Suprapubic skin (tissue), 4 donors: ENCODE measurements at regions not wholly inside any gene's neighbourhood (a gene's known extent, or its start where the extent isn't known, plus 50 kb on each side); places are given as distances from the start of the nearest gene placed in this dataset.

ENCODE experiments used
- DNase-seq, 2 donors: peaks; one replicate each; pipeline ENCODE4 v3.0.0-alpha.2; 2019; ENCODE audit warnings: low spot score in 2 of 2
- H3K27ac ChIP-seq: fragments of 200-600 bp; sonication (generic); one replicate; pipeline ENCODE4 v1.5.1; 2019
- H3K27me3 ChIP-seq: fragments of 200-600 bp; sonication (generic); one replicate; pipeline ENCODE4 v1.5.1; 2019
- H3K36me3 ChIP-seq: fragments of 200-600 bp; sonication (generic); one replicate; pipeline ENCODE4 v1.5.1; 2019
- H3K4me1 ChIP-seq: fragments of 200-600 bp; sonication (generic); one replicate; pipeline ENCODE4 v1.5.1; 2019
- H3K4me3 ChIP-seq: fragments of 200-600 bp; sonication (generic); one replicate; pipeline ENCODE4 v1.5.1; 2019; ENCODE audit warnings: mild to moderate bottlenecking
- H3K9me3 ChIP-seq: fragments of 200-600 bp; sonication (generic); one replicate; pipeline ENCODE4 v1.5.1; 2019
- EP300 ChIP-seq: sonication (generic); formaldehyde crosslinking; IDR thresholded peaks from one replicate; pipeline ENCODE4 v1.6.1; 2017; ENCODE audit warnings: antibody characterized with exemption
- POLR2A ChIP-seq, 2 donors: fragments of 450-650 bp; IDR thresholded peaks; one replicate each; pipeline ENCODE4 v1.6.1; 2017; ENCODE audit warnings: antibody characterized with exemption in 2 of 2, mild to moderate bottlenecking in 2 of 2, moderate library complexity in 2 of 2
- POLR2AphosphoS5 ChIP-seq, 3 donors: sonication (generic); formaldehyde crosslinking; IDR thresholded peaks; one replicate each; pipeline ENCODE4 v1.6.1; 2017; ENCODE audit warnings: antibody characterized with exemption in 3 of 3
- WGBS: methylation state at CpG from one replicate; pipeline ENCODE4 v1.1.5; 2018; 5-methylcytosine and 5-hydroxymethylcytosine counted together
- TF ChIP-seq, protein P1 (sequence below), 2 donors: fragments of 200-600 bp in 1 of 2; fragments of 450-650 bp in 1 of 2; sonication (generic) in 1 of 2; IDR thresholded peaks; one replicate each; pipeline ENCODE4 v1.5.1; 2016 to 2019; ENCODE audit warnings: antibody characterized with exemption in 2 of 2, mild to moderate bottlenecking in 1 of 2, moderate library complexity in 1 of 2

DNA sequence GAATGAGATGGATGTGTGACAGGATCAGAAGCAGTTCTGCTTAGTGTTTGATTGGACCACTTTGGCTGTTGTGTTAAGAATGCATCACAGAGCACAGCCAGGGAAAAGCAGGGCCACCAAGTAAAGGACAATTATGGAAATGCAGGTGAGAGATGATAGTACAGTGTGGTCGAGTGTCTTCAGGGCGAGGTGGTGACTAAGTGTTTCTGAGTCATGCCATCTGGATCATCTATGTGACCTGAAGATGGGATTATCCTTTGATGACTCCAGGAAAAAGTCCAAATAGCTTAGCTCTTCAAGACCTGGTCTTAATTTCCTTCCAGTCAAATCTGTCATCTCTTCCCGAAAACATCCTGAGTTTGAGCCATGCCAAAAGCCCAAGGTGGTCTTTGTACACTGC is 523.2 kb upstream of the IGFBP3 start:
- H3K27ac ChIP-seq = no peak overlapping the region
- TF ChIP-seq EP300 (no peak), POLR2A (IDR thresholded peaks at IDR 0.05) (no peak), POLR2AphosphoS5 (IDR thresholded peaks at IDR 0.05) (no peak)
- TF ChIP-seq, protein P1, sequence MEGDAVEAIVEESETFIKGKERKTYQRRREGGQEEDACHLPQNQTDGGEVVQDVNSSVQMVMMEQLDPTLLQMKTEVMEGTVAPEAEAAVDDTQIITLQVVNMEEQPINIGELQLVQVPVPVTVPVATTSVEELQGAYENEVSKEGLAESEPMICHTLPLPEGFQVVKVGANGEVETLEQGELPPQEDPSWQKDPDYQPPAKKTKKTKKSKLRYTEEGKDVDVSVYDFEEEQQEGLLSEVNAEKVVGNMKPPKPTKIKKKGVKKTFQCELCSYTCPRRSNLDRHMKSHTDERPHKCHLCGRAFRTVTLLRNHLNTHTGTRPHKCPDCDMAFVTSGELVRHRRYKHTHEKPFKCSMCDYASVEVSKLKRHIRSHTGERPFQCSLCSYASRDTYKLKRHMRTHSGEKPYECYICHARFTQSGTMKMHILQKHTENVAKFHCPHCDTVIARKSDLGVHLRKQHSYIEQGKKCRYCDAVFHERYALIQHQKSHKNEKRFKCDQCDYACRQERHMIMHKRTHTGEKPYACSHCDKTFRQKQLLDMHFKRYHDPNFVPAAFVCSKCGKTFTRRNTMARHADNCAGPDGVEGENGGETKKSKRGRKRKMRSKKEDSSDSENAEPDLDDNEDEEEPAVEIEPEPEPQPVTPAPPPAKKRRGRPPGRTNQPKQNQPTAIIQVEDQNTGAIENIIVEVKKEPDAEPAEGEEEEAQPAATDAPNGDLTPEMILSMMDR (IDR thresholded peaks at IDR 0.05) = no peak
- no peaks in the 10 kb centered on the region for H3K36me3 ChIP-seq
- DNase-seq = no peak
- no peaks in the 10 kb centered on the region for H3K4me1 ChIP-seq
- no peaks in the 10 kb centered on the region for H3K9me3 ChIP-seq
- H3K27me3 ChIP-seq = no peaks in the 10 kb centered on the region
- 67% methylated on average over 3 of the region's 3 CpGs for whole genome bisulfite sequencing
- H3K4me3 ChIP-seq = no peak overlapping the region

DNA sequence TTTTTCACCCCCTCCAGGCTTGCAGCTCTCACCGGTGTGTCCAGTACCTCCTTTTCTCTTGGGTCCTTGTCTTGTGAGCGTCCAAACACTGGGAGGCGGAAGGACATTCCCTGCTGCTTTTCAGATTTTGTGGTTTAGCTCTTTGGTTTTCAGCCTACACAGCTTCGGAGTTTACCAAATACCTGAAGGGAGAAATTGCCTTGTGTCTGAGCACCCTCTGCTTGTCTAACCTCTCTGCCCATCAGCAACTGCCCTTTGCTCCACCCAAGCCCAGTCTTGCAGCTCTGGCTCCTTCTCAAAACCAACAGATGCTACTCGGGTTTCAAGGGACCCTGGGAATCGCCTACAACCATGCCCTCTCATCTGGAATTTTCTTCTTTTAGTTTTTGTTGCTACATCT is 519.1 kb upstream of the IGFBP3 start:
- DNase-seq = no peak
- Histone ChIP-seq H3K4me3 (no peak overlapping the region), H3K4me1 (no peaks in the 10 kb centered on the region), H3K27ac (no peak overlapping the region), H3K9me3 (no peaks in the 10 kb centered on the region), H3K27me3 (no peaks in the 10 kb centered on the region), H3K36me3 (no peaks in the 10 kb centered on the region)
- TF ChIP-seq POLR2AphosphoS5 (IDR thresholded peaks at IDR 0.05) = no peak
- TF ChIP-seq POLR2A (IDR thresholded peaks at IDR 0.05) = no peak
- TF ChIP-seq, protein P1 (IDR thresholded peaks at IDR 0.05) = no peak
- TF ChIP-seq EP300 = no peak
- 87% methylated on average over 6 of the region's 6 CpGs for WGBS

DNA sequence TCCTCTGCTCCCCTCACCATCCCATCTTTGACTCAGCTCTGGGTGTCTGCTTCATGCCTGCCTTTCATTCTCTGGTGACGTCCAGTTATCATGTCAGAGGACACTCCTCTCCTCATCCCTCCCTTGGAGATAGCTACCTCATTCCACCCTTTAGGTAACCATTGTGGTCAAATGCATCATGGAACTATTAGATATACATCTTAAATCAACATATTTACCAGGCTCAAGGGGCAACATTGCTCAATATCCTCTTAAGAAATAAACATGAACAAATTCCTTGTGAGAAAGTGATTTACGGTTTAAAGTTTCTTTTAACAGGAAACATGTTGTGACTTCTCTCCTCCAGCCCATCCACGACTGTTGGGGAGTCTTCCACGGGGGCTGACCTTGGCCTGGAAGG is 511.6 kb upstream of the IGFBP3 start:
- 31% methylated on average over 4 of the region's 4 CpGs for WGBS
- H3K9me3 ChIP-seq = no peaks in the 10 kb centered on the region
- DNase-seq = no peak
- H3K27me3 ChIP-seq = no peaks in the 10 kb centered on the region
- TF ChIP-seq EP300 (no peak), POLR2AphosphoS5 (IDR thresholded peaks at IDR 0.05) (no peak), POLR2A (IDR thresholded peaks at IDR 0.05) (no peak)
- TF ChIP-seq, protein P1 (IDR thresholded peaks at IDR 0.05) = no peak
- no peak overlapping the region for H3K4me3 ChIP-seq
- H3K36me3 ChIP-seq = no peaks in the 10 kb centered on the region
- H3K4me1 ChIP-seq = no peaks in the 10 kb centered on the region
- H3K27ac ChIP-seq = no peak overlapping the region

DNA sequence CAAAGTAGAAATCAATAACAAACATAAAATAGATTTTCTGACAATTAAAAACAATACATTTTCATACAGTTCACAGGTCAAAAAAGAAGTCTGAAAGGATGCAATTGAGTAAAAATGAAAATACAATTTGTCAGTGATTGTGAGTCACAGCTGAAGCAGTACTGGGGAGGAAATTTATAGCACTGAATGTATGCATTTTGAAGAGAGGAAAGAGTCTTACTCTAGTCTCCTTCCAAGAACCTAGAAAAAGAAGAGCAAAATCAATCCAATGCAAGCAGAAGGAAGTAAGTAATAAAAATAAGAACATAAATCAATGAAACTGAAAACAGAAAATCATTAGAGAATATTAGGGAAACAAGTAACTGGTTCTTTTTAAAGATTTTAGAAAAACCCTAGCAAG is 507.2 kb upstream of the IGFBP3 start:
- Histone ChIP-seq H3K36me3 (no peaks in the 10 kb centered on the region), H3K27ac (no peak overlapping the region), H3K4me1 (no peaks in the 10 kb centered on the region), H3K4me3 (no peak overlapping the region), H3K27me3 (no peaks in the 10 kb centered on the region), H3K9me3 (no peaks in the 10 kb centered on the region)
- no peak for TF ChIP-seq EP300
- TF ChIP-seq, protein P1 (IDR thresholded peaks at IDR 0.05) = no peak
- TF ChIP-seq POLR2AphosphoS5 (IDR thresholded peaks at IDR 0.05) = no peak
- no peak for TF ChIP-seq POLR2A (IDR thresholded peaks at IDR 0.05)
- DNase-seq = no peak

DNA sequence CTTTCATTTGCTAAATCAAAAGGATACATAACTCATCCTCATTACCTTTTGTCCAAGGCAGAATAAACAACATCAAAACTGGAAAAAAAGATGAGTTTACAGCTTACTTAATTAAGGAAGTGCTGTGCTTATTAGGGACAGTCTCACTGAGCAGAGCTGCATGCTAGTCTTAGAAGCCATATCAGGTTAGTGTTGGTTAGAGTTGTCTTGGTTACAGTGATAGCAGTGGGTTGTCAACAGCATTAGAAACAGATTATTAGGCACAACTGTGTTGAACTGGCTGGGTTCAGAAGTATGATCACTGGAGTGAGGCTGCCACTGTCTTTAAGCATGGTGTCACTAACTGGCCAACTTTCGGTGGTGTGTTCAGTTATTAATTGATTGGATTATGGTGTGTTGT is 503.9 kb upstream of the IGFBP3 start:
- Histone ChIP-seq H3K4me1 (no peaks in the 10 kb centered on the region), H3K27me3 (no peaks in the 10 kb centered on the region), H3K27ac (no peak overlapping the region), H3K4me3 (no peak overlapping the region), H3K36me3 (no peaks in the 10 kb centered on the region), H3K9me3 (no peaks in the 10 kb centered on the region)
- TF ChIP-seq POLR2A (IDR thresholded peaks at IDR 0.05) = no peak
- TF ChIP-seq EP300 = no peak
- no peak for TF ChIP-seq POLR2AphosphoS5 (IDR thresholded peaks at IDR 0.05)
- TF ChIP-seq, protein P1 (IDR thresholded peaks at IDR 0.05) = no peak
- DNase-seq = no peak
- 91% methylated on average over 1 of the region's 1 CpG for WGBS
